Caki2 (cell line): ENCODE measurements at regions not wholly inside any gene's neighbourhood (a gene's known extent, or its start where the extent isn't known, plus 50 kb on each side); places are given as distances from the start of the nearest gene placed in this dataset.
A peak's percentile ranks its signal among the peaks of the same experiment; 100 is the strongest.

ENCODE experiments used
- DNase-seq: peaks from one replicate; pipeline ENCODE4 v3.0.0-alpha.2; 2015; ENCODE audit warnings: low read depth
- in situ Hi-C: cut with HindIII; loops from 2 replicates; pipeline ENCODE4 v1.10.0; 2016; ENCODE audit warnings: low sequenced_read_pairs, low pct_unique_long_range_greater_than_20kb, mixed read lengths

- no peak for DNase-seq
- in situ Hi-C loops, result no loop called here
Observed at GRCh38 chr4:141783770-141784169, 147.4 kb downstream of the IL15 start.

GRCh38 chr4:141786946-141787345, 150.6 kb downstream of the IL15 start:
- in situ Hi-C loops, result no loop called here

GRCh38 chr4:141788169-141788915, 152.0 kb downstream of the IL15 start:
- no peak for DNase-seq
- in situ Hi-C loops, result no loop called here

More at GRCh38 chr4:141786946-141787345, 150.6 kb downstream of the IL15 start:
- DNase-seq, result no peak

- in situ Hi-C loops, result no loop called here
- DNase-seq, result peak; percentile 6
Observed at GRCh38 chr4:141789716-141790115, 153.3 kb downstream of the IL15 start.

- in situ Hi-C loops, result no loop called here
- DNase-seq, result no peak
Observed at GRCh38 chr4:141792164-141792563, 155.8 kb downstream of the IL15 start.

- DNase-seq, result no peak
Observed at GRCh38 chr4:141797966-141798365, 161.6 kb downstream of the IL15 start.

GRCh38 chr4:141801558-141801957, 165.2 kb downstream of the IL15 start:
- in situ Hi-C loops, result no loop called here

More at GRCh38 chr4:141797966-141798365, 161.6 kb downstream of the IL15 start:
- in situ Hi-C loops, result no loop called here

GRCh38 chr4:141802333-141802732, 165.9 kb downstream of the IL15 start:
- DNase-seq, result peak; percentile 61
- in situ Hi-C loops, result no loop called here

More at GRCh38 chr4:141801558-141801957, 165.2 kb downstream of the IL15 start:
- DNase-seq, result no peak

- no peak for DNase-seq
- in situ Hi-C loops, result no loop called here
Observed at GRCh38 chr4:141804836-141805235, 168.5 kb downstream of the IL15 start.

GRCh38 chr4:141807103-141807891, 170.9 kb downstream of the IL15 start:
- no peak for DNase-seq
- in situ Hi-C loops, result no loop called here

GRCh38 chr4:141810038-141810711, 173.8 kb downstream of the IL15 start:
- no peak for DNase-seq

GRCh38 chr4:141810712-141811375, 174.5 kb downstream of the IL15 start:
- DNase-seq, result no peak

More at GRCh38 chr4:141810038-141810711, 173.8 kb downstream of the IL15 start:
- in situ Hi-C loops, result no loop called here

GRCh38 chr4:141812158-141812557, 175.8 kb downstream of the IL15 start:
- no peak for DNase-seq
- in situ Hi-C loops, result no loop called here

More at GRCh38 chr4:141810712-141811375, 174.5 kb downstream of the IL15 start:
- in situ Hi-C loops, result no loop called here

- DNase-seq, result no peak
- in situ Hi-C loops, result no loop called here
Observed at GRCh38 chr4:141814499-141814898, 178.1 kb downstream of the IL15 start.

- DNase-seq, result no peak
- in situ Hi-C loops, result no loop called here
Observed at GRCh38 chr4:141815646-141816045, 179.3 kb downstream of the IL15 start.

- no peak for DNase-seq
- in situ Hi-C loops, result no loop called here
Observed at GRCh38 chr4:141826260-141826659, 189.9 kb downstream of the IL15 start.

- no peak for DNase-seq
- in situ Hi-C loops, result no loop called here
Observed at GRCh38 chr4:141833209-141833608, 196.8 kb downstream of the IL15 start.

- in situ Hi-C loops, result no loop called here
- DNase-seq, result no peak
Observed at GRCh38 chr4:141840299-141840986, 204.1 kb downstream of the IL15 start.
